Esophagus squamous epithelium (tissue), 5 donors: ENCODE measurements at regions not wholly inside any gene's neighbourhood (a gene's known extent, or its start where the extent isn't known, plus 50 kb on each side); places are given as distances from the start of the nearest gene placed in this dataset.

Source experiments
- DNase-seq: peaks from one replicate; lab custom pipeline; 2025; lab: John Stamatoyannopoulos, UW
- H3K27ac ChIP-seq, 4 donors: fragments of 200-600 bp; sonication (generic); one replicate each; pipeline ENCODE4 v1.5.1; 2016 to 2019; ENCODE audit warnings: mild to moderate bottlenecking in 1 of 4
- H3K27me3 ChIP-seq, 4 donors: fragments of 200-600 bp; sonication (generic); 1 replicate in 3 of 4; 2 replicates in 1 of 4; pipeline versions ENCODE4 v1.5.1 to v1.6.0; 2017 to 2021; ENCODE audit warnings: antibody characterized with exemption in 1 of 4
- H3K36me3 ChIP-seq, 3 donors: fragments of 200-600 bp; sonication (generic); one replicate each; pipeline ENCODE4 v1.5.1; 2016 to 2019
- H3K4me1 ChIP-seq, 3 donors: fragments of 200-600 bp; sonication (generic); one replicate each; pipeline ENCODE4 v1.5.1; 2017 to 2019
- H3K4me3 ChIP-seq, 4 donors: fragments of 200-600 bp; sonication (generic); 1 replicate in 3 of 4; 2 replicates in 1 of 4; pipeline ENCODE4 v1.5.1; 2016 to 2019; ENCODE audit warnings: mild to moderate bottlenecking in 2 of 4, moderate library complexity in 1 of 4
- H3K9me3 ChIP-seq, 3 donors: fragments of 200-600 bp; sonication (generic); one replicate each; pipeline ENCODE4 v1.5.1; 2016 to 2019
- CTCF ChIP-seq, 6 experiments: fragments of 450-650 bp in 4 of 6; fragments of 200-600 bp in 2 of 6; sonication (generic) in 2 of 6; IDR thresholded peaks; one replicate each; pipeline ENCODE4 v1.5.1; 2016 to 2019; ENCODE audit warnings: antibody characterized with exemption in 6 of 6, mild to moderate bottlenecking in 4 of 6, moderate library complexity in 4 of 6
- POLR2A ChIP-seq, 4 donors: fragments of 450-650 bp; IDR thresholded peaks; one replicate each; pipeline ENCODE4 v1.6.1; 2017; ENCODE audit warnings: antibody characterized with exemption in 4 of 4, mild to moderate bottlenecking in 4 of 4, moderate library complexity in 3 of 4
- WGBS, 2 donors: methylation state at CpG; one replicate each; pipeline ENCODE4 v1.1.5; 2018; 5-methylcytosine and 5-hydroxymethylcytosine counted together
- intact Hi-C: fragments of 100-400 bp; cut with DNase I; formaldehyde crosslinking; loops from one replicate; pipeline ENCODE4 v1.15.0; 2022
- donor health status: DM: yes; HTN: yes; CAD: no.

- Histone ChIP-seq H3K27ac (no peak overlapping the region), H3K27me3 (no peaks in the 10 kb centered on the region), H3K4me1 (no peaks in the 10 kb centered on the region), H3K4me3 (no peak overlapping the region), H3K36me3 (no peaks in the 10 kb centered on the region), H3K9me3 (no peaks in the 10 kb centered on the region)
- intact Hi-C loops, result no loop called here
- no peak for DNase-seq
- WGBS, 2 donors, result 0 to 3% methylated on average over 15 of the region's 15 CpGs
- no peak for TF ChIP-seq CTCF (IDR thresholded peaks at IDR 0.05)
Observed at GRCh38 chr17:43315858-43316521, 82.2 kb upstream of the RNU2-1 start.

GRCh38 chr17:43315369-43315768 lies 81.6 kb upstream of the RNU2-1 start:
- no peaks in the 10 kb centered on the region for H3K27me3 ChIP-seq
- H3K4me1 ChIP-seq, result no peaks in the 10 kb centered on the region
- H3K27ac ChIP-seq, result no peak overlapping the region
- no peaks in the 10 kb centered on the region for H3K9me3 ChIP-seq
- H3K36me3 ChIP-seq, result no peaks in the 10 kb centered on the region
- no peak overlapping the region for H3K4me3 ChIP-seq
- intact Hi-C loops, result no loop called here
- TF ChIP-seq CTCF (IDR thresholded peaks at IDR 0.05) (no peak), POLR2A (IDR thresholded peaks at IDR 0.05) (no peak)
- WGBS, 2 donors, result 0% methylated on average over 2 of the region's 32 CpGs
- DNase-seq, result no peak

- H3K27ac ChIP-seq, result no peak overlapping the region
- H3K4me3 ChIP-seq, result no peak overlapping the region
- TF ChIP-seq CTCF (IDR thresholded peaks at IDR 0.05), result no peak
- TF ChIP-seq POLR2A (IDR thresholded peaks at IDR 0.05), result no peak
- DNase-seq, result no peak
- H3K4me1 ChIP-seq, result no peaks in the 10 kb centered on the region
- no peaks in the 10 kb centered on the region for H3K27me3 ChIP-seq
- WGBS, 2 donors, result 72 to 76% methylated on average over 2 to 3 of the region's 3 CpGs
- no peaks in the 10 kb centered on the region for H3K36me3 ChIP-seq
- no peaks in the 10 kb centered on the region for H3K9me3 ChIP-seq
- intact Hi-C loops, result no loop called here
Observed at GRCh38 chr17:43314611-43315011, 80.8 kb upstream of the RNU2-1 start.

GRCh38 chr17:43312011-43312410 lies 78.2 kb upstream of the RNU2-1 start:
- DNase-seq, result no peak
- Histone ChIP-seq H3K36me3 (no peaks in the 10 kb centered on the region), H3K9me3 (no peaks in the 10 kb centered on the region), H3K4me1 (no peaks in the 10 kb centered on the region), H3K4me3 (no peak overlapping the region), H3K27me3 (no peaks in the 10 kb centered on the region), H3K27ac (no peak overlapping the region)
- no peak for TF ChIP-seq CTCF (IDR thresholded peaks at IDR 0.05)
- 86 to 87% methylated on average over 4 to 5 of the region's 5 CpGs for WGBS, 2 donors
- intact Hi-C loops, result no loop called here

GRCh38 chr17:43309505-43310332 lies 75.9 kb upstream of the RNU2-1 start:
- no peaks in the 10 kb centered on the region for H3K36me3 ChIP-seq
- DNase-seq, result no peak
- H3K9me3 ChIP-seq, result no peaks in the 10 kb centered on the region
- H3K4me3 ChIP-seq, result no peak overlapping the region
- no peaks in the 10 kb centered on the region for H3K4me1 ChIP-seq
- intact Hi-C loops, result no loop called here
- WGBS, 2 donors, result 13 to 16% methylated on average over 7 to 8 of the region's 12 CpGs
- TF ChIP-seq POLR2A (IDR thresholded peaks at IDR 0.05) (no peak), CTCF (IDR thresholded peaks at IDR 0.05) (no peak)
- H3K27me3 ChIP-seq, result no peaks in the 10 kb centered on the region
- no peak overlapping the region for H3K27ac ChIP-seq
